A549 (cell line): ENCODE measurements at regions not wholly inside any gene's neighbourhood (a gene's known extent, or its start where the extent isn't known, plus 50 kb on each side); places are given as distances from the start of the nearest gene placed in this dataset.

ENCODE experiments used
- ATAC-seq, 2 experiments: fragments of 200-7000 bp in 1 of 2; fragments of >200 bp in 1 of 2; cut with Nextera tagmentation in 1 of 2; cut with Tn5 transposase in 1 of 2; 3 replicates each; pipeline versions ENCODE4 v1.8.0 to v1.9.1; 2018 to 2020; ENCODE audit warnings: mild to moderate bottlenecking in 1 of 2, moderate library complexity in 1 of 2
- CTCF ChIA-PET: fragments of 300-600 bp; sonication (Branson Sonifier 250); formaldehyde crosslinking; extraction: SDS; loops from one replicate; lab custom pipeline; 2021; ENCODE audit warnings: antibody characterized with exemption, inconsistent platforms; lab: Yijun Ruan, JAX
- POLR2A ChIA-PET: fragments of 350-600 bp; formaldehyde crosslinking; extraction: SDS; loops from one replicate; lab custom pipeline; 2021; ENCODE audit warnings: antibody characterized with exemption, inconsistent platforms; lab: Yijun Ruan, JAX
- DNase-seq, 2 experiments: peaks; one replicate each; pipeline versions ENCODE4 v3.0.0 to v3.0.0-alpha.2; 2011 to 2016; ENCODE audit warnings: low read depth in 1 of 2, low spot score in 1 of 2
- FAIRE-seq: peaks from 2 replicates; lab custom pipeline; 2011; peaks lifted over from hg19 to GRCh38; lab: Jason Lieb, UNC
- H3K27ac ChIP-seq, 2 experiments: fragments of >200 bp; sonication (Bioruptor Twin); formaldehyde crosslinking; 3 replicates each; pipeline ENCODE4 v1.5.1; 2016 to 2017
- H3K4me1 ChIP-seq: fragments of >200 bp; sonication (Bioruptor Twin); formaldehyde crosslinking; 3 replicates; pipeline ENCODE4 v1.6.1; 2016
- H3K4me2 ChIP-seq: fragments of >200 bp; sonication (Bioruptor Twin); formaldehyde crosslinking; 3 replicates; pipeline ENCODE4 v1.6.1; 2016
- H3K4me3 ChIP-seq: fragments of >200 bp; sonication (Bioruptor Twin); formaldehyde crosslinking; 3 replicates; pipeline ENCODE4 v1.5.1; 2016
- H3K9me3 ChIP-seq: fragments of >200 bp; sonication (Bioruptor Twin); formaldehyde crosslinking; 3 replicates; pipeline ENCODE4 v1.6.1; 2016
- CBX2 ChIP-seq: fragments of 200-600 bp; sonication (generic); IDR thresholded peaks from 2 replicates; pipeline ENCODE4 v1.6.1; 2016; ENCODE audit warnings: low read depth, mild to moderate bottlenecking, borderline replicate concordance
- CHD2 ChIP-seq: fragments of 150-350 bp; IDR thresholded peaks from 2 replicates; pipeline ENCODE4 v1.6.1; 2014; ENCODE audit warnings: low read length; ENCODE audit not compliant: partially characterized antibody
- FOSL2 ChIP-seq, 2 experiments: fragments of 450-650 bp in 1 of 2; fragments of >200 bp in 1 of 2; sonication (Bioruptor Twin) in 1 of 2; formaldehyde crosslinking; IDR thresholded peaks; 2 replicates each; pipeline versions ENCODE4 v1.5.0 to v1.6.1; 2016 to 2020; ENCODE audit warnings: mild to moderate bottlenecking in 1 of 2, moderate library complexity in 1 of 2
- GATA3 ChIP-seq: IDR thresholded peaks from 2 replicates; pipeline ENCODE4 v1.6.1; 2012; ENCODE audit warnings: borderline replicate concordance
- JUN ChIP-seq, 2 experiments: fragments of >200 bp; sonication (Bioruptor Twin); formaldehyde crosslinking; IDR thresholded peaks; 2 replicates in 1 of 2; 3 replicates in 1 of 2; pipeline ENCODE4 v1.6.1; 2016 to 2017
- JUNB ChIP-seq: fragments of >200 bp; sonication (Bioruptor Twin); formaldehyde crosslinking; IDR thresholded peaks from 2 replicates; pipeline ENCODE4 v1.6.1; 2016
- MAZ ChIP-seq: fragments of 150-350 bp; IDR thresholded peaks from 2 replicates; pipeline ENCODE4 v1.6.1; 2014; ENCODE audit warnings: antibody characterized with exemption, low read depth, low read length, borderline replicate concordance
- MYC ChIP-seq: IDR thresholded peaks from 2 replicates; pipeline ENCODE4 v1.6.1; 2012; ENCODE audit warnings: mild to moderate bottlenecking, inconsistent platforms, low read length, improper control_type of control experiment, borderline replicate concordance
- PHF8 ChIP-seq: fragments of 200-600 bp; sonication (generic); IDR thresholded peaks from 2 replicates; pipeline ENCODE4 v1.6.1; 2016; ENCODE audit warnings: low read depth, mild to moderate bottlenecking, antibody characterized with exemption, moderate library complexity, borderline replicate concordance
- RAD21 ChIP-seq, 2 experiments: fragments of >200 bp in 1 of 2; sonication (Bioruptor Twin) in 1 of 2; formaldehyde crosslinking in 1 of 2; IDR thresholded peaks in 1 of 2; conservative IDR thresholded peaks in 1 of 2; 2 replicates in 1 of 2; 3 replicates in 1 of 2; pipeline ENCODE4 v1.6.1; 2012 to 2018; ENCODE audit warnings: inconsistent platforms in 1 of 2
- RARB ChIP-seq: fragments of 250-450 bp; sonication (Bioruptor Pico); IDR thresholded peaks from 2 replicates; pipeline ENCODE4 v1.8.0; 2021; ENCODE audit warnings: mild to moderate bottlenecking, moderate library complexity
- SREBF2 ChIP-seq: fragments of 450-650 bp; IDR thresholded peaks from 2 replicates; pipeline ENCODE4 v1.6.1; 2014; ENCODE audit warnings: mild to moderate bottlenecking, moderate library complexity
- ZC3H11A ChIP-seq: fragments of 450-650 bp; IDR thresholded peaks from 2 replicates; pipeline ENCODE4 v1.6.1; 2014; ENCODE audit warnings: antibody characterized with exemption, mild to moderate bottlenecking
- ZFP36 ChIP-seq: fragments of 450-650 bp; IDR thresholded peaks from 2 replicates; pipeline ENCODE4 v1.6.1; 2014; ENCODE audit warnings: borderline replicate concordance; ENCODE audit not compliant: partially characterized antibody
- ZNF302 ChIP-seq: fragments of 250-450 bp; sonication (Bioruptor Pico); IDR thresholded peaks from 2 replicates; pipeline ENCODE4 v1.9.0; 2021; ENCODE audit warnings: inconsistent platforms, mild to moderate bottlenecking, moderate library complexity
- WGBS: methylation state at CpG from one replicate; pipeline ENCODE4 v1.1.6; 2017; ENCODE audit errors: missing lambda C conversion rate; 5-methylcytosine and 5-hydroxymethylcytosine counted together
- TF ChIP-seq, protein P1 (sequence below): IDR thresholded peaks from 2 replicates; pipeline ENCODE4 v1.6.1; 2012
- TF ChIP-seq, protein P2 (sequence below): fragments of >200 bp; sonication (Bioruptor Twin); formaldehyde crosslinking; IDR thresholded peaks from 2 replicates; pipeline ENCODE4 v1.6.1; 2016

GRCh38 chr20:40785346-40785745 is 96.3 kb upstream of the MAFB start:
- 5% methylated on average over 3 of the region's 3 CpGs for WGBS

GRCh38 chr20:40786336-40786735 is 97.3 kb upstream of the MAFB start:
- no peak overlapping the region for H3K27ac ChIP-seq
- ChIA-PET CTCF (no interaction called here), POLR2A (no interaction called here)
- no peak for ATAC-seq
- DNase-seq = no peak
- H3K4me1 ChIP-seq = no peaks in the 10 kb centered on the region
- no peak overlapping the region for H3K4me3 ChIP-seq
- FAIRE-seq = no peak
- TF ChIP-seq MYC (no peak), PHF8 (no peak), ZNF302 (no peak), ZC3H11A (no peak), GATA3 (no peak), JUNB (no peak), CHD2 (no peak)
- TF ChIP-seq, protein P1, sequence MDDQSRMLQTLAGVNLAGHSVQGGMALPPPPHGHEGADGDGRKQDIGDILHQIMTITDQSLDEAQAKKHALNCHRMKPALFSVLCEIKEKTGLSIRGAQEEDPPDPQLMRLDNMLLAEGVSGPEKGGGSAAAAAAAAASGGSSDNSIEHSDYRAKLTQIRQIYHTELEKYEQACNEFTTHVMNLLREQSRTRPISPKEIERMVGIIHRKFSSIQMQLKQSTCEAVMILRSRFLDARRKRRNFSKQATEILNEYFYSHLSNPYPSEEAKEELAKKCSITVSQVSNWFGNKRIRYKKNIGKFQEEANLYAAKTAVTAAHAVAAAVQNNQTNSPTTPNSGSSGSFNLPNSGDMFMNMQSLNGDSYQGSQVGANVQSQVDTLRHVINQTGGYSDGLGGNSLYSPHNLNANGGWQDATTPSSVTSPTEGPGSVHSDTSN = no peak
- H3K9me3 ChIP-seq = no peaks in the 10 kb centered on the region
- WGBS = 37% methylated on average over 11 of the region's 11 CpGs
- H3K4me2 ChIP-seq = no peak overlapping the region

More at GRCh38 chr20:40785346-40785745, 96.3 kb upstream of the MAFB start:
- no peak overlapping the region for H3K4me2 ChIP-seq
- no peak overlapping the region for H3K27ac ChIP-seq
- ATAC-seq (no peak), FAIRE-seq (no peak), DNase-seq (no peak)
- H3K9me3 ChIP-seq = no peaks in the 10 kb centered on the region
- POLR2A ChIA-PET = no interaction called here
- CTCF ChIA-PET = no interaction called here
- no peaks in the 10 kb centered on the region for H3K4me1 ChIP-seq
- TF ChIP-seq, protein P2, sequence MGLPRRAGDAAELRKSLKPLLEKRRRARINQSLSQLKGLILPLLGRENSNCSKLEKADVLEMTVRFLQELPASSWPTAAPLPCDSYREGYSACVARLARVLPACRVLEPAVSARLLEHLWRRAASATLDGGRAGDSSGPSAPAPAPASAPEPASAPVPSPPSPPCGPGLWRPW = no peak
- TF ChIP-seq FOSL2 (IDR thresholded peaks at IDR 0.05) (no peak), FOSL2 (CRISPR knock-in tag; IDR thresholded peaks at IDR 0.05) (no peak), ZNF302 (no peak), SREBF2 (no peak), JUN (IDR thresholded peaks at IDR 0.05) (no peak), JUNB (no peak), MAZ (no peak), RARB (CRISPR knock-in tag) (no peak)
- TF ChIP-seq, protein P1 = no peak
- no peak overlapping the region for H3K4me3 ChIP-seq

- H3K27ac ChIP-seq = no peak overlapping the region
- no peak overlapping the region for H3K4me2 ChIP-seq
- no peak for DNase-seq
- FAIRE-seq = no peak
- H3K4me1 ChIP-seq = no peaks in the 10 kb centered on the region
- H3K9me3 ChIP-seq = no peaks in the 10 kb centered on the region
- no peak overlapping the region for H3K4me3 ChIP-seq
- CTCF ChIA-PET = no interaction called here
- TF ChIP-seq CBX2 (no peak), ZFP36 (no peak), ZC3H11A (no peak)
- TF ChIP-seq, all 56 proteins: peak for 0
- no peak for ATAC-seq
- WGBS = 4% methylated on average over 5 of the region's 5 CpGs
- POLR2A ChIA-PET = no interaction called here
Observed at GRCh38 chr20:40787941-40788340, 98.9 kb upstream of the MAFB start.

DNA sequence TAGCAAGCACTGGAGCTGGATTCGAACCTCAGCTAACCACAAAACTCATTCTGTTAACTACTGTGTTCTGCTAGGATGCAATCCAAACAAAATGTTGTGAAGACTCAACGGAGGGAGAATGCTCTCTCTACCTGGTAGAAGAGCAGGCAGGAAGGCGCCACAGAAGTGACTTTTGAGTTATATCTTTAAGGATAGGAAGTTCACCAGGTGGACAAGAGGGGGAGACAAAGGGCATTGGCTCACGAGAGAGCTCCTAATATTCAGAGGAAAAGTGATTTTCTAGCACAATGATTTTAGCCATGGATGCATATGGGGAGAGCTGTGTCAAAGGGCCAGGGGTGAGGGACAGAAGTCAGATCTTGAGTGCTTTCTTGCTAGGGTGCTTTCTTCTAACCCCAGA is 108.4 kb upstream of the MAFB start:
- TF ChIP-seq RAD21 (conservative IDR thresholded peaks at IDR 0.05 in 1 of 2, IDR thresholded peaks at IDR 0.05 in 1 of 2) = peak in 1 of 2 experiments; percentile 26; a peak in 2 of 5 replicates
- no peak for TF ChIP-seq MAZ
- no peaks in the 10 kb centered on the region for H3K9me3 ChIP-seq
- peak in 1 of 2 experiments; percentile 61; a peak in 3 of 6 replicates for ATAC-seq
- H3K4me1 ChIP-seq = no peaks in the 10 kb centered on the region
- FAIRE-seq = no peak
- 5% methylated on average over 4 of the region's 4 CpGs for WGBS
- no peak overlapping the region for H3K27ac ChIP-seq
- DNase-seq = peak; percentile 11 to 13
- no peak overlapping the region for H3K4me2 ChIP-seq
- no peak overlapping the region for H3K4me3 ChIP-seq
- ChIA-PET POLR2A (no interaction called here), CTCF (interaction anchor here (0.9 to 1.3 kb wide), 5 partner anchors 32 to 633 kb away, joined by 3 to 5 read pairs (median 4); no protein-coding TSS in a partner anchor)
